ENCODE measurements at regions not wholly inside any gene's neighbourhood (a gene's known extent, or its start where the extent isn't known, plus 50 kb on each side); places are given as distances from the start of the nearest gene placed in this dataset.

GRCh38 chr12:77685112-77685511 lies 145.6 kb upstream of the NAV3 start:
- intact Hi-C loops (cut with micrococcal nuclease) = loop anchor here (10.0 kb wide), 1 partner anchor 640 kb away; no protein-coding TSS in a partner anchor
- ChIA-PET POLR2A (no interaction called here), CTCF (no interaction called here)
- 3% methylated on average over 6 of the region's 6 CpGs for WGBS (ENCODE audit: insufficient coverage)
- ATAC-seq (ENCODE audit: low read depth) (no peak), DNase-seq (no peak)
- H3K79me2 ChIP-seq (ENCODE audit: control insufficient read depth, insufficient read depth, low read length) = no peaks in the 10 kb centered on the region
- H4K20me1 ChIP-seq (ENCODE audit: control insufficient read depth, insufficient read depth, low read length, poor library complexity, severe bottlenecking) = no peaks in the 10 kb centered on the region
- H3K9ac ChIP-seq (ENCODE audit: low read length) = no peak overlapping the region
- no peaks in the 10 kb centered on the region for H3K27me3 Mint-ChIP-seq
- no peaks in the 10 kb centered on the region for H3K36me3 ChIP-seq (replicated peaks in 1 of 2; ENCODE audit: control extremely low read depth in 1 of 2, control insufficient read depth in 1 of 2, extremely low read depth in 1 of 2, insufficient read depth in 2 of 2, low read length in 1 of 2)
- H3K9me3 Mint-ChIP-seq (ENCODE audit: insufficient read depth) = no peaks in the 10 kb centered on the region
- no peak overlapping the region for H2AFZ ChIP-seq (ENCODE audit: insufficient read depth, low read depth, low read length, poor library complexity, severe bottlenecking)
- no peaks in the 10 kb centered on the region for H3K4me1 Mint-ChIP-seq
- TF ChIP-seq CTCF (IDR thresholded peaks at IDR 0.05) = no peak
- no peak overlapping the region for H3K4me2 ChIP-seq (replicated peaks; ENCODE audit: low read depth, low read length, poor library complexity, severe bottlenecking)
- H3K4me3 ChIP-seq (ENCODE audit: control extremely low read depth in 1 of 5, extremely low read depth in 1 of 5, insufficient read depth in 1 of 5, low read depth in 2 of 5, low read length in 4 of 5) = no peak overlapping the region
- no peak overlapping the region for H3K27ac ChIP-seq (ENCODE audit: low read length in 2 of 2)
- no peaks in the 10 kb centered on the region for H3K4me1 ChIP-seq (ENCODE audit: control insufficient read depth in 2 of 2, insufficient read depth in 2 of 2, low read length in 2 of 2)
- no peaks in the 10 kb centered on the region for H3K9me3 ChIP-seq (ENCODE audit: control extremely low read depth in 1 of 3, control insufficient read depth in 2 of 3, insufficient read depth in 1 of 3, low read length in 2 of 3)
- H3K27me3 ChIP-seq (replicated peaks in 1 of 4; ENCODE audit: control extremely low read depth in 1 of 4, control insufficient read depth in 3 of 4, insufficient read depth in 4 of 4, low read length in 3 of 4) = no peaks in the 10 kb centered on the region
- H3K27ac Mint-ChIP-seq = no peak overlapping the region
- H3K4me3 Mint-ChIP-seq = no peak overlapping the region

GRCh38 chr12:77682488-77682887 lies 148.2 kb upstream of the NAV3 start:
- TF ChIP-seq EZH2 (IDR thresholded peaks at IDR 0.05; ENCODE audit: borderline replicate concordance, insufficient read depth, low read depth, low read length, poor library complexity, severe bottlenecking) (no peak), CTCF (IDR thresholded peaks at IDR 0.05) (no peak)
- H3K4me1 ChIP-seq (ENCODE audit: control insufficient read depth in 2 of 2, insufficient read depth in 2 of 2, low read length in 2 of 2) = no peaks in the 10 kb centered on the region
- Mint-ChIP-seq H3K27ac (no peak overlapping the region), H3K4me1 (no peaks in the 10 kb centered on the region), H3K4me3 (no peak overlapping the region), H3K27me3 (no peaks in the 10 kb centered on the region), H3K9me3 (ENCODE audit: insufficient read depth) (no peaks in the 10 kb centered on the region)
- ATAC-seq (ENCODE audit: low read depth) (no peak), DNase-seq (no peak)
- H3K4me2 ChIP-seq (replicated peaks; ENCODE audit: low read depth, low read length, poor library complexity, severe bottlenecking) = no peak overlapping the region
- no peaks in the 10 kb centered on the region for H3K27me3 ChIP-seq (replicated peaks in 1 of 4; ENCODE audit: control extremely low read depth in 1 of 4, control insufficient read depth in 3 of 4, insufficient read depth in 4 of 4, low read length in 3 of 4)
- no peak overlapping the region for H3K4me3 ChIP-seq (ENCODE audit: control extremely low read depth in 1 of 5, extremely low read depth in 1 of 5, insufficient read depth in 1 of 5, low read depth in 2 of 5, low read length in 4 of 5)
- H3K79me2 ChIP-seq (ENCODE audit: control insufficient read depth, insufficient read depth, low read length) = no peaks in the 10 kb centered on the region
- no peak overlapping the region for H2AFZ ChIP-seq (ENCODE audit: insufficient read depth, low read depth, low read length, poor library complexity, severe bottlenecking)
- no peaks in the 10 kb centered on the region for H4K20me1 ChIP-seq (ENCODE audit: control insufficient read depth, insufficient read depth, low read length, poor library complexity, severe bottlenecking)
- no peak overlapping the region for H3K27ac ChIP-seq (ENCODE audit: low read length in 2 of 2)
- ChIA-PET POLR2A (no interaction called here), CTCF (no interaction called here)
- intact Hi-C loops (cut with micrococcal nuclease) = loop anchor here (10.0 kb wide), 1 partner anchor 638 kb away; no protein-coding TSS in a partner anchor
- no peaks in the 10 kb centered on the region for H3K9me3 ChIP-seq (ENCODE audit: control extremely low read depth in 1 of 3, control insufficient read depth in 2 of 3, insufficient read depth in 1 of 3, low read length in 2 of 3)
- no peaks in the 10 kb centered on the region for H3K36me3 ChIP-seq (replicated peaks in 1 of 2; ENCODE audit: control extremely low read depth in 1 of 2, control insufficient read depth in 1 of 2, extremely low read depth in 1 of 2, insufficient read depth in 2 of 2, low read length in 1 of 2)
- no peak overlapping the region for H3K9ac ChIP-seq (ENCODE audit: low read length)
